Left ventricle myocardium superior (tissue), 1 donor: ENCODE measurements at regions not wholly inside any gene's neighbourhood (a gene's known extent, or its start where the extent isn't known, plus 50 kb on each side); places are given as distances from the start of the nearest gene placed in this dataset.
"Not testable (repeated sequence)": the region's sequence is repeated elsewhere in the genome, so short reads cannot be mapped to it uniquely, and the experiment has no call there.

Experiments
- ATAC-seq: fragments of 200-7000 bp; cut with Tn5 transposase; one replicate; pipeline ENCODE4 v1.9.1; 2020; ENCODE audit warnings: mild to moderate bottlenecking, moderate library complexity
- DNase-seq: peaks from one replicate; pipeline ENCODE4 v3.0.0-alpha.2; 2020
- intact Hi-C: fragments of 100-400 bp; cut with micrococcal nuclease; formaldehyde crosslinking; loops from one replicate; pipeline ENCODE4 v1.11.0; 2022
- donor health status: DM: no; HTN: yes; CAD: no; lungs with severe emphysema.

GRCh38 chr4:153906231-153906630 is 117.3 kb upstream of the SFRP2 start:
- no peak for DNase-seq
- no peak for ATAC-seq
- intact Hi-C loops: no loop called here

GRCh38 chr4:153905231-153905630 is 116.3 kb upstream of the SFRP2 start:
- peak; percentile 98 for ATAC-seq
- intact Hi-C loops: no loop called here
- DNase-seq: peak; percentile 25

- no peak for ATAC-seq
- intact Hi-C loops: no loop called here
- no peak for DNase-seq
These were observed 115.1 kb upstream of the SFRP2 start for GRCh38 chr4:153904011-153904410.

- DNase-seq (no peak), ATAC-seq (no peak)
- intact Hi-C loops: no loop called here
These were observed 112.3 kb upstream of the SFRP2 start for GRCh38 chr4:153901220-153901619.

- intact Hi-C loops: no loop called here
- ATAC-seq: no peak
- DNase-seq: no peak
These were observed 111.5 kb upstream of the SFRP2 start for GRCh38 chr4:153900426-153900825.

- no peak for DNase-seq
- no peak for ATAC-seq
- intact Hi-C loops: no loop called here
These were observed 101.9 kb upstream of the SFRP2 start for GRCh38 chr4:153890761-153891160.

GRCh38 chr4:153887217-153887616 is 98.3 kb upstream of the SFRP2 start:
- no peak for DNase-seq
- no peak for ATAC-seq
- intact Hi-C loops: no loop called here

GRCh38 chr4:153884325-153884724 is 95.4 kb upstream of the SFRP2 start:
- no peak for DNase-seq
- ATAC-seq: no peak
- intact Hi-C loops: no loop called here

GRCh38 chr4:153880983-153881382 is 92.1 kb upstream of the SFRP2 start:
- intact Hi-C loops: no loop called here
- DNase-seq: no peak
- no peak for ATAC-seq

GRCh38 chr4:153877898-153878297 is 89.0 kb upstream of the SFRP2 start:
- no peak for DNase-seq
- intact Hi-C loops: no loop called here
- no peak for ATAC-seq

- no peak for DNase-seq
- no peak for ATAC-seq
- intact Hi-C loops: no loop called here
These were observed 84.9 kb upstream of the SFRP2 start for GRCh38 chr4:153873741-153874140.

GRCh38 chr4:153866766-153867165 is 77.9 kb upstream of the SFRP2 start:
- DNase-seq, ATAC-seq, intact Hi-C loops: not testable (repeated sequence)

GRCh38 chr4:153852501-153852900 is 63.6 kb upstream of the SFRP2 start:
- intact Hi-C loops: no loop called here
- ATAC-seq (no peak), DNase-seq (no peak)

- ATAC-seq: peak; percentile 72
- DNase-seq: no peak
- intact Hi-C loops: no loop called here
These were observed 61.8 kb upstream of the SFRP2 start for GRCh38 chr4:153850533-153851280.

GRCh38 chr4:153844144-153844543 is 55.3 kb upstream of the SFRP2 start:
- no peak for ATAC-seq
- intact Hi-C loops: no loop called here
- DNase-seq: no peak
